GM18909 (cell line): ENCODE measurements at regions not wholly inside any gene's neighbourhood (a gene's known extent, or its start where the extent isn't known, plus 50 kb on each side); places are given as distances from the start of the nearest gene placed in this dataset.

Experiments
- ATAC-seq: cut with Tn5 transposase; IDR thresholded peaks from one replicate; pipeline ENCODE4 v1.9.1; 2021; ENCODE audit warnings: mild to moderate bottlenecking; ENCODE audit not compliant: unreplicated experiment, poor library complexity

DNA sequence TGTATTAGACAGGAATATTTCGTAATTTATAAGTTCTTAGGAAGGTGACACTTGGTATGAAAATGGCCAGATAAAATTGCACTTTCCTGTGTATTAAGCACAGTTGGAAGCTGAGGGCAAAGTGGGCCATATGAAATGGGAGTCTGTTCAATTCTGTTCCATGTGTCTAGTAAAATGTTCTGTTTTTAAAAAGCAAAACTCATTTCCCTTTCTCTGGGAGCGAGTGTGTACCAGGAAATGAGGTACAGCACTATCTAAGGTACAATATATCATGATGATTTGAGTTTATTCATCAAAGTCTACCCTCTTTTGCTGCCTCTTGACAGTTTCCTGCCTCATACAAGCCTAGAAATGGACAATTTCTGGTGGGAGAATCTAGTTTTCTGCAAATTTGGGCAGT lies 51.2 kb upstream of the KCNN2 start:
- no peak for ATAC-seq

DNA sequence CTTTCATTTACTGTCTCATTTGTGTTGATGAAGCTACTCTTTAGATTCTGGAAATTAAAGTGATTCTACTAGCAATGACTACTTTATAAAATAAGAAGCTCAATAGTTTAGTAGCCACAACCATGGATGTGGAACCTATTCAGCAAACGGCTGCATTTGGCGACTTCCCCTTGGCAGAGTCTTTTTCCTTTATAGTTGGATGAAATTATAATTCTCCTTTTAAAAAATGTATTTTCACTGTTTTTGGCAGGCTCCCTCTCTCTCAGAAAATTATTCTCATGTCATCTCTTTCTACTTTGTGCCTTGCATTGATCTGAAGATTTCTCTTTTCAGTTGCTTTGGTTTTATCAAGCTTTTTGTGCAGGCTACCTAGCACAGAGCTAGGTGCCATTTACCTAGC lies 50.6 kb upstream of the KCNN2 start:
- ATAC-seq = no peak

DNA sequence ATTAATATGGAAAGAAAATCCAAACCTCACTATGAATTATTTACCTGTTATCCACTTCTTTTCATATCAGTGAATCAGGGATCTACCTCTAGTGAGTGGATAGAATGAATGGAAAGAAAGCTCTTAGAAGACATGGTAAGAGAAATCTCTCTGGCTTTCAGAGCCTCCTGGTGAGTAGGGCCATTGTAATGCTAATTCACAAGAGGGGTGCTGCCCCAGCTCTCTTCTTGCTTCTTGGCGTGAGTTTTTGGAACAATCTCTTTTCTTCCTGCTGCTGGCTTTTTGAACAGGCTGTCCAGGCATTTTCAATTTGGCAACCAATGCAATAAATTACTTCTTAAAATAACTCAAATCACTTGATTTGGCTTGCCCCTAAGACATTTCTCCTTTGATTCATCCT lies 49.9 kb upstream of the KCNN2 start:
- ATAC-seq = no peak
